Mesendoderm (in vitro differentiated cells): ENCODE measurements at regions not wholly inside any gene's neighbourhood (a gene's known extent, or its start where the extent isn't known, plus 50 kb on each side); places are given as distances from the start of the nearest gene placed in this dataset.

Experiments used
- DNase-seq: peaks from one replicate; pipeline ENCODE4 v3.0.0; 2013
- H2AK5ac ChIP-seq: 2 replicates; pipeline ENCODE4 v1.6.1; 2013; ENCODE audit warnings: low read length, inconsistent platforms
- H2BK120ac ChIP-seq: 2 replicates; pipeline ENCODE4 v1.6.1; 2013; ENCODE audit warnings: low read depth, mild to moderate bottlenecking, low read length, moderate library complexity, mixed read lengths
- H2BK15ac ChIP-seq: replicated peaks from 2 replicates; pipeline ENCODE4 v1.6.1; 2013; ENCODE audit warnings: low read depth, mild to moderate bottlenecking, moderate library complexity
- H2BK5ac ChIP-seq: 2 replicates; pipeline ENCODE4 v1.6.1; 2013; ENCODE audit warnings: low read length, inconsistent platforms
- H3K18ac ChIP-seq: 2 replicates; pipeline ENCODE4 v1.6.1; 2013; ENCODE audit warnings: mild to moderate bottlenecking, low read length, mixed read lengths
- H3K23ac ChIP-seq: one replicate; pipeline ENCODE4 v1.6.1; 2013; ENCODE audit warnings: low read length
- H3K27ac ChIP-seq: 2 replicates; pipeline ENCODE4 v1.5.1; 2013; ENCODE audit warnings: low read depth, mild to moderate bottlenecking, inconsistent platforms, low read length, moderate library complexity
- H3K27me3 ChIP-seq: 2 replicates; pipeline ENCODE4 v1.6.1; 2013; ENCODE audit warnings: low read length, control low read depth, mild to moderate bottlenecking, inconsistent platforms; ENCODE audit not compliant: insufficient read depth, poor library complexity
- H3K36me3 ChIP-seq: 2 replicates; pipeline ENCODE4 v1.6.1; 2013; ENCODE audit warnings: low read length, inconsistent platforms; ENCODE audit not compliant: control insufficient read depth, insufficient read depth
- H3K4ac ChIP-seq: one replicate; pipeline ENCODE4 v1.6.1; 2013; ENCODE audit warnings: low read depth, mild to moderate bottlenecking, low read length, moderate library complexity
- H3K4me1 ChIP-seq: 2 replicates; pipeline ENCODE4 v1.6.1; 2013; ENCODE audit warnings: low read depth, low read length, inconsistent platforms; ENCODE audit not compliant: control insufficient read depth
- H3K4me2 ChIP-seq: 2 replicates; pipeline ENCODE4 v1.6.1; 2013; ENCODE audit warnings: low read length
- H3K4me3 ChIP-seq: 2 replicates; pipeline ENCODE4 v1.5.1; 2013; ENCODE audit warnings: mild to moderate bottlenecking, low read length
- H3K56ac ChIP-seq: one replicate; pipeline ENCODE4 v1.6.1; 2013; ENCODE audit warnings: low read length
- H3K79me1 ChIP-seq: 2 replicates; pipeline ENCODE4 v1.6.1; 2013; ENCODE audit warnings: low read length, inconsistent platforms
- H3K79me2 ChIP-seq: 2 replicates; pipeline ENCODE4 v1.6.1; 2013; ENCODE audit warnings: mild to moderate bottlenecking, low read length; ENCODE audit not compliant: control insufficient read depth, insufficient read depth
- H3K9ac ChIP-seq: 2 replicates; pipeline ENCODE4 v1.6.1; 2013; ENCODE audit warnings: low read length, inconsistent platforms
- H4K5ac ChIP-seq: one replicate; pipeline ENCODE4 v1.6.1; 2013; ENCODE audit warnings: low read length
- H4K8ac ChIP-seq: one replicate; pipeline ENCODE4 v1.6.1; 2013; ENCODE audit warnings: low read depth, mild to moderate bottlenecking, control low read depth, low read length, moderate library complexity
- WGBS: extraction: QIAGEN DNeasy Blood & Tissue Kit; methylation state at CpG from one replicate; pipeline ENCODE4 v1.1.7; 2013; ENCODE audit warnings: low lambda C conversion rate, missing lambda C conversion rate; ENCODE audit not compliant: insufficient coverage; ENCODE audit errors: extremely low coverage; 5-methylcytosine and 5-hydroxymethylcytosine counted together

DNA sequence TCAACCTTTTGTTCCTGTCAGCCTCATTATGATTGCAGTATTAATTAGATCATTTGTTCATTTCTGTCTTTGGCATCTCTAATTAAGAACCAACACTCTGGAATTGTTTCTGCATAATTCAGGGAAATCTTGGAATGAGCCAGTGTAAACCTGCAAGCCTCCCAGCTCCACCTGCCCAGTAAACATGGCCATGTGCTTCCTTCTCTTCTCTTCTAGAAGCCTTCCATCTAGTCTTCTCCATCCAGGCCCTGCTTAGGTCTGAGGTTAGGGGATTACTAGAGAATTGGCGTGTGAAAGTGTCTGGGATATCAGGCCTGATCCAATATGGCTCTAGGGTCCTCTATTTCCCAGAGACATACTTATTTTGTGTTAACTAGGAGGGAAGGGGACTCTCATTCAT lies 528.0 kb downstream of the AACS start:
- Histone ChIP-seq H3K79me1 (no peaks in the 10 kb centered on the region), H3K79me2 (no peaks in the 10 kb centered on the region), H3K23ac (no peak overlapping the region), H3K4me2 (no peak overlapping the region), H2BK120ac (no peak overlapping the region), H4K5ac (no peak overlapping the region), H3K4ac (no peak overlapping the region), H3K4me1 (no peaks in the 10 kb centered on the region), H3K27ac (no peak overlapping the region), H3K36me3 (no peaks in the 10 kb centered on the region), H3K4me3 (no peak overlapping the region), H3K27me3 (no peaks in the 10 kb centered on the region), H2AK5ac (no peak overlapping the region), H4K8ac (no peak overlapping the region), H3K18ac (no peak overlapping the region), H3K56ac (no peak overlapping the region), H2BK15ac (no peak overlapping the region), H2BK5ac (no peak overlapping the region), H3K9ac (no peak overlapping the region)
- DNase-seq = no peak
- no CpG with 5 or more reads among the region's 1 CpG for WGBS

DNA sequence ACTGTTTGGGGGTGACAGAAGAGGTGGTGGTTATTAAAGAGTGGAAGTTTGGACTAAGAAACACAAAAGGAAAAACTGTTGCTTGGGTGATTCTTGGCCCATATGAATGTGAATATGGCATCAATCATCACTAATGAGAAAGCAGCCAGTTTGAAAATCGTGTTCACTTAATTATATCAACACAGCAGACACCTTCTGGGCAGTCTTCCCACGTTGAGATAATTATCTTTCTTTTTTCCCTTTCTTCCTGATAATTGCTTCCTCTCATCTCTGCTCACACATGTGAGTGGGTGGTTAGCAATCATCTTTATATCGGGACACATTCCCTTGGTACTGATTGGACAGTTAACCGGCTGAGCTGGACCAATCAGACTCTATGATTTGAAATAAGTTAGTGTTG lies 539.7 kb downstream of the AACS start:
- no peak overlapping the region for H2BK120ac ChIP-seq
- H3K4ac ChIP-seq = no peak overlapping the region
- no CpG with 5 or more reads among the region's 4 CpGs for WGBS
- H3K79me2 ChIP-seq = no peaks in the 10 kb centered on the region
- H3K4me2 ChIP-seq = no peak overlapping the region
- no peaks in the 10 kb centered on the region for H3K79me1 ChIP-seq
- H3K9ac ChIP-seq = no peak overlapping the region
- no peaks in the 10 kb centered on the region for H3K27me3 ChIP-seq
- H2BK5ac ChIP-seq = no peak overlapping the region
- H3K23ac ChIP-seq = no peak overlapping the region
- no peak overlapping the region for H2BK15ac ChIP-seq
- no peak for DNase-seq
- no peak overlapping the region for H3K18ac ChIP-seq
- no peak overlapping the region for H3K27ac ChIP-seq
- H2AK5ac ChIP-seq = no peak overlapping the region
- H3K36me3 ChIP-seq = no peaks in the 10 kb centered on the region
- H3K56ac ChIP-seq = no peak overlapping the region
- no peak overlapping the region for H4K8ac ChIP-seq
- H3K4me3 ChIP-seq = no peak overlapping the region
- no peak overlapping the region for H4K5ac ChIP-seq
- H3K4me1 ChIP-seq = no peaks in the 10 kb centered on the region

DNA sequence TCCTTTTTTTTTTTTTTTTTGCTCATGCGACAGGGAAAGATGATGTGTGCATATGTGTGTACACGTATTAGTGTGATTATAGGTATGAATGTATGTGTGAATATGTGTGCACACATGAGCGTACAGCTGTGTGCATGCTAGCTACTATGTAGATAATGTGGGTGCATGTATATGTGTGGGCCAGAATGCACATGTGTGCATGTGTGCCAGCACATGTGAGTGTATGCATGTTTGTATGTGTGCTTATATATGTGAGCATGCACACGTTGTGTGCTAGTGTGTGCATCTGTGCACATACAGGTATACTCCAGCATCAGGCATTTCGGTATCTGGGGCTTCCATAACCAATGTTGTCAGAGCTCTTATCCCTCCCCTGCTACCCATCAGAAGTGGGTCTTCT lies 541.1 kb downstream of the AACS start:
- H3K4me3 ChIP-seq = no peak overlapping the region
- H3K79me1 ChIP-seq = no peaks in the 10 kb centered on the region
- no peak overlapping the region for H2BK120ac ChIP-seq
- no peak overlapping the region for H3K23ac ChIP-seq
- no peaks in the 10 kb centered on the region for H3K79me2 ChIP-seq
- H3K27ac ChIP-seq = no peak overlapping the region
- H3K27me3 ChIP-seq = no peaks in the 10 kb centered on the region
- H3K18ac ChIP-seq = no peak overlapping the region
- H3K56ac ChIP-seq = no peak overlapping the region
- H3K4ac ChIP-seq = no peak overlapping the region
- H4K5ac ChIP-seq = no peak overlapping the region
- no peak overlapping the region for H2BK15ac ChIP-seq
- no peak overlapping the region for H2AK5ac ChIP-seq
- H2BK5ac ChIP-seq = no peak overlapping the region
- H3K4me2 ChIP-seq = no peak overlapping the region
- no peak overlapping the region for H4K8ac ChIP-seq
- WGBS = no CpG with 5 or more reads among the region's 5 CpGs
- H3K9ac ChIP-seq = no peak overlapping the region
- no peaks in the 10 kb centered on the region for H3K4me1 ChIP-seq
- no peak for DNase-seq
- no peaks in the 10 kb centered on the region for H3K36me3 ChIP-seq

DNA sequence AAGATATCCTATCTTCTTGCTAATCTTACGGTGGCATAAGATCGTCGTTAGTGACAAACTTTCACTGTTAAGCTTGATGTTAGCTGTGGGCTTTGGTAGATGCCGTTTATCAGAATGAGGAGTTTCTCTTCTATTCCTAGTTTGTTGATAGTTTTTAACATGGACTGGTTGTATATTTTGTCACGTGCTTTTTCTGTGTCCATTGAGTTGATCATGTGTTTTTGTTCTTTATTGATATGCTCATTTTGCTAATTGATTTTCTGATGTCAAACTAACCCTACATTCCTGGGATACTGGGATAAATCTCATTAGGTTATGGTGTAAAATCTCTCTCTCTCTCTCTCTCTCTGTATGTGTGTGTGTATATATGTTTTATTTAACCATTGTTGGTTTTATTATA lies 545.1 kb downstream of the AACS start:
- Histone ChIP-seq H3K9ac (no peak overlapping the region), H3K36me3 (no peaks in the 10 kb centered on the region), H3K18ac (no peak overlapping the region), H3K79me2 (no peaks in the 10 kb centered on the region), H2BK120ac (no peak overlapping the region), H3K79me1 (no peaks in the 10 kb centered on the region), H3K56ac (no peak overlapping the region), H2AK5ac (no peak overlapping the region), H3K4me2 (no peak overlapping the region), H4K5ac (no peak overlapping the region), H2BK15ac (no peak overlapping the region), H3K4me1 (no peaks in the 10 kb centered on the region), H3K4ac (no peak overlapping the region), H3K27me3 (no peaks in the 10 kb centered on the region), H3K23ac (no peak overlapping the region), H3K27ac (no peak overlapping the region), H3K4me3 (no peak overlapping the region), H2BK5ac (no peak overlapping the region), H4K8ac (no peak overlapping the region)
- WGBS = no CpG with 5 or more reads among the region's 5 CpGs
- DNase-seq = no peak

DNA sequence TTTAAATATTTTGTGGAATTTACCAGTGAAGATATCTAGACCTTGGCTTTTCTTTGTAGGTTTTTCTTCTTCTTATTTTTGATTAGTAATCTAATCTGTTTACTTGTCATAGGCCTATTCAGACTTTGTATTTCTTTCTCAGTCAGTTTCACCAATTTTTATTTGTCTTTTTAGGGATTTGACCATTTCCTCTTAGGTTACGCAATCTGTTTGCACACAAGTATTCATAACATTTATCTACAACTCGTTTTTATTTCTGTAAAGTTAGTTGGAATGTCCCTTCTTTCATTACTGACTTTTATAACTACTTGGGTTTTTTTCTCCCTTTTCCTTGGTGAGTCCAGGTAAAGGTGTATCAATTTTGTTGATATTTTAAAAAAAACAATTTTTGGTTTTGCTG lies 545.7 kb downstream of the AACS start:
- Histone ChIP-seq H2AK5ac (no peak overlapping the region), H3K27ac (no peak overlapping the region), H3K4me1 (no peaks in the 10 kb centered on the region), H3K4me2 (no peak overlapping the region), H2BK120ac (no peak overlapping the region), H3K56ac (no peak overlapping the region), H3K79me1 (no peaks in the 10 kb centered on the region), H3K4me3 (no peak overlapping the region), H2BK15ac (no peak overlapping the region), H3K79me2 (no peaks in the 10 kb centered on the region), H4K5ac (no peak overlapping the region), H2BK5ac (no peak overlapping the region), H3K18ac (no peak overlapping the region), H3K36me3 (no peaks in the 10 kb centered on the region), H3K27me3 (no peaks in the 10 kb centered on the region), H3K23ac (no peak overlapping the region), H3K9ac (no peak overlapping the region), H3K4ac (no peak overlapping the region), H4K8ac (no peak overlapping the region)
- DNase-seq = no peak
- no CpG with 5 or more reads among the region's 2 CpGs for WGBS

DNA sequence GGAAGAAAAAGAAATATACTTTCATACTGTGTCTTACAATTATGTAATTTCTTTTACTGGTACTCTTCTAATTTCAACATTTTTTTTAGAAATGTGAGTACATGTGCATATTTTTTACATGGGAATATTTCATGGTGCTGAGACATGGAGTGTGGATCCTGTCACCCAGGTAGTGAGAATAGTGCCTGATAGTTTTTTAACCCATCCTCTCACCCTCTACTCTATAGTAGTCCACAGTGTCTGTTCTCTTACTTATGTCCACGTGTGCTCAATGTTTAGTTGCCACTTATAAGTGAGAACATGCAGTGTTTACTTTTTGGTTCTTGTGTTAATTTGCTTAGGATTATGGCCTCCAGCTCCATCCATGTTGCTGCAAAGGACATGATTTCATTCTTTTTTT lies 548.8 kb downstream of the AACS start:
- H4K5ac ChIP-seq = no peak overlapping the region
- no peak overlapping the region for H3K56ac ChIP-seq
- no peak overlapping the region for H3K4ac ChIP-seq
- no peak overlapping the region for H3K18ac ChIP-seq
- H2BK5ac ChIP-seq = no peak overlapping the region
- no peak overlapping the region for H3K23ac ChIP-seq
- no peak overlapping the region for H3K27ac ChIP-seq
- H3K4me2 ChIP-seq = no peak overlapping the region
- no peaks in the 10 kb centered on the region for H3K4me1 ChIP-seq
- no peak overlapping the region for H3K4me3 ChIP-seq
- WGBS = no CpG with 5 or more reads among the region's 1 CpG
- no peak overlapping the region for H4K8ac ChIP-seq
- DNase-seq = no peak
- no peak overlapping the region for H3K9ac ChIP-seq
- H2AK5ac ChIP-seq = no peak overlapping the region
- no peaks in the 10 kb centered on the region for H3K79me2 ChIP-seq
- no peaks in the 10 kb centered on the region for H3K79me1 ChIP-seq
- no peaks in the 10 kb centered on the region for H3K36me3 ChIP-seq
- H3K27me3 ChIP-seq = no peaks in the 10 kb centered on the region
- no peak overlapping the region for H2BK15ac ChIP-seq
- no peak overlapping the region for H2BK120ac ChIP-seq
